ENCODE measurements at regions not wholly inside any gene's neighbourhood (a gene's known extent, or its start where the extent isn't known, plus 50 kb on each side); places are given as distances from the start of the nearest gene placed in this dataset.

GRCh38 chr10:124143721-124144120, 50.3 kb upstream of the CHST15 start:
- BruUV-seq (replicated peaks) = no TSS peak
- Histone ChIP-seq H3K9me3 (ENCODE audit: control insufficient read depth in 1 of 2, insufficient read depth in 1 of 2, low read depth in 1 of 2, low read length in 2 of 2) (no peaks in the 10 kb centered on the region), H3K27me3 (ENCODE audit: insufficient read depth, low read length) (no peaks in the 10 kb centered on the region), H3K79me2 (ENCODE audit: insufficient read depth, low read length) (no peaks in the 10 kb centered on the region), H3K4me1 (ENCODE audit: control insufficient read depth in 1 of 2, insufficient read depth in 2 of 2, low read length in 2 of 2) (no peaks in the 10 kb centered on the region), H3K4me2 (ENCODE audit: low read length) (no peak overlapping the region), H3K9me2 (ENCODE audit: insufficient read depth) (no peaks in the 10 kb centered on the region), H3K36me3 (ENCODE audit: control insufficient read depth in 1 of 2, insufficient read depth in 2 of 2, low read length in 2 of 2) (no peaks in the 10 kb centered on the region), H2AFZ (ENCODE audit: low read depth, low read length, poor library complexity, severe bottlenecking) (no peak overlapping the region), H3K27ac (ENCODE audit: low read depth, low read length) (no peak overlapping the region), H3K4me3 (replicated peaks in 1 of 2; ENCODE audit: low read depth in 1 of 2, low read length in 2 of 2) (no peak overlapping the region), H3K9ac (ENCODE audit: low read length) (no peak overlapping the region), H4K20me1 (ENCODE audit: insufficient read depth) (no peaks in the 10 kb centered on the region)
- no peak for ATAC-seq
- RAD21 ChIA-PET (ENCODE audit: low non-redundant PET in 1 of 2, low total read pairs in 2 of 2, uncharacterized antibody in 2 of 2, unreplicated experiment in 2 of 2) = no interaction called here
- DNase-seq (ENCODE audit: low read depth, low spot score) = no peak
- POLR2A ChIA-PET = no interaction called here
- CTCF ChIA-PET = no interaction called here
- no peak for TF ChIP-seq ZNF274 (IDR thresholded peaks at IDR 0.05; ENCODE audit: low read depth, low read length)
- no peak for TF ChIP-seq SP1 (IDR thresholded peaks at IDR 0.05; ENCODE audit: low read depth)
- TF ChIP-seq, protein P1, sequence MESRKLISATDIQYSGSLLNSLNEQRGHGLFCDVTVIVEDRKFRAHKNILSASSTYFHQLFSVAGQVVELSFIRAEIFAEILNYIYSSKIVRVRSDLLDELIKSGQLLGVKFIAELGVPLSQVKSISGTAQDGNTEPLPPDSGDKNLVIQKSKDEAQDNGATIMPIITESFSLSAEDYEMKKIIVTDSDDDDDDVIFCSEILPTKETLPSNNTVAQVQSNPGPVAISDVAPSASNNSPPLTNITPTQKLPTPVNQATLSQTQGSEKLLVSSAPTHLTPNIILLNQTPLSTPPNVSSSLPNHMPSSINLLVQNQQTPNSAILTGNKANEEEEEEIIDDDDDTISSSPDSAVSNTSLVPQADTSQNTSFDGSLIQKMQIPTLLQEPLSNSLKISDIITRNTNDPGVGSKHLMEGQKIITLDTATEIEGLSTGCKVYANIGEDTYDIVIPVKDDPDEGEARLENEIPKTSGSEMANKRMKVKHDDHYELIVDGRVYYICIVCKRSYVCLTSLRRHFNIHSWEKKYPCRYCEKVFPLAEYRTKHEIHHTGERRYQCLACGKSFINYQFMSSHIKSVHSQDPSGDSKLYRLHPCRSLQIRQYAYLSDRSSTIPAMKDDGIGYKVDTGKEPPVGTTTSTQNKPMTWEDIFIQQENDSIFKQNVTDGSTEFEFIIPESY (IDR thresholded peaks at IDR 0.05; ENCODE audit: extremely low read depth, insufficient replicate concordance, low read length) = no peak
- no peak for TF ChIP-seq YY1 (IDR thresholded peaks at IDR 0.05; ENCODE audit: extremely low read depth, insufficient replicate concordance, low read depth, low read length)
- no peak for TF ChIP-seq EZH2phosphoT487 (IDR thresholded peaks at IDR 0.05; ENCODE audit: borderline replicate concordance)
- no peak for TF ChIP-seq FOSL1 (IDR thresholded peaks at IDR 0.05; ENCODE audit: low read depth)
- no peak for TF ChIP-seq CEBPB (IDR thresholded peaks at IDR 0.05; ENCODE audit: low read depth)
- TF ChIP-seq ELF1 (IDR thresholded peaks at IDR 0.05; ENCODE audit: borderline replicate concordance, low read depth) = no peak
- no peak for TF ChIP-seq SIN3A (IDR thresholded peaks at IDR 0.05; ENCODE audit: low read depth)
- TF ChIP-seq CBX3 (IDR thresholded peaks at IDR 0.05; ENCODE audit: low read depth) = no peak
- no peak for TF ChIP-seq ZFX (IDR thresholded peaks at IDR 0.05)
- no peak for TF ChIP-seq JUND (IDR thresholded peaks at IDR 0.05)
- TF ChIP-seq POLR2AphosphoS5 (IDR thresholded peaks at IDR 0.05; ENCODE audit: low read depth, low read length) = no peak
- no peak for TF ChIP-seq POLR2A (IDR thresholded peaks at IDR 0.05; ENCODE audit: borderline replicate concordance, extremely low read depth, insufficient read depth, insufficient read length)
- no peak for TF ChIP-seq SRF (IDR thresholded peaks at IDR 0.05; ENCODE audit: low read depth)
- intact Hi-C loops (cut with micrococcal nuclease) = no loop called here
